ENCODE measurements at regions not wholly inside any gene's neighbourhood (a gene's known extent, or its start where the extent isn't known, plus 50 kb on each side); places are given as distances from the start of the nearest gene placed in this dataset.

DNA sequence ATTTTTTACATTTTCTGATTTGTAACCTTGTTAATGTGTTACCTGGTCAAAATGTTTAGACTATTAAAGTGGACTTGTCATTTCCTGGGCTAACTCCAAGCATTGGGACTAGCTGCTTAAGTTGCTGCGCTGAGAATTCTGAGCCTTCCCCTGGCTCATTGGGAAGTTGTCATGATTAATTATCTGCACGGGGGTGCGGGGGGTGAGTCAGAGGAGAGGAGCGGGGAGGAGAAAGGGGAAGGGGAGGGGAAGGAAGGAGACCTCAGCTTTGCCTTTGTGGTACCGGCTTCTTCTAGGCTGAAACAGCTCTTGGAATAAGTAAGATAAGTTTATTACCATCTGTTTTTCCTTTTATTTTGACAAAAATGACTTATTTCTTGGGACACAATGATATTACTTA, 52.9 kb upstream of the APCDD1 start (continued):
- TF ChIP-seq, protein P1, sequence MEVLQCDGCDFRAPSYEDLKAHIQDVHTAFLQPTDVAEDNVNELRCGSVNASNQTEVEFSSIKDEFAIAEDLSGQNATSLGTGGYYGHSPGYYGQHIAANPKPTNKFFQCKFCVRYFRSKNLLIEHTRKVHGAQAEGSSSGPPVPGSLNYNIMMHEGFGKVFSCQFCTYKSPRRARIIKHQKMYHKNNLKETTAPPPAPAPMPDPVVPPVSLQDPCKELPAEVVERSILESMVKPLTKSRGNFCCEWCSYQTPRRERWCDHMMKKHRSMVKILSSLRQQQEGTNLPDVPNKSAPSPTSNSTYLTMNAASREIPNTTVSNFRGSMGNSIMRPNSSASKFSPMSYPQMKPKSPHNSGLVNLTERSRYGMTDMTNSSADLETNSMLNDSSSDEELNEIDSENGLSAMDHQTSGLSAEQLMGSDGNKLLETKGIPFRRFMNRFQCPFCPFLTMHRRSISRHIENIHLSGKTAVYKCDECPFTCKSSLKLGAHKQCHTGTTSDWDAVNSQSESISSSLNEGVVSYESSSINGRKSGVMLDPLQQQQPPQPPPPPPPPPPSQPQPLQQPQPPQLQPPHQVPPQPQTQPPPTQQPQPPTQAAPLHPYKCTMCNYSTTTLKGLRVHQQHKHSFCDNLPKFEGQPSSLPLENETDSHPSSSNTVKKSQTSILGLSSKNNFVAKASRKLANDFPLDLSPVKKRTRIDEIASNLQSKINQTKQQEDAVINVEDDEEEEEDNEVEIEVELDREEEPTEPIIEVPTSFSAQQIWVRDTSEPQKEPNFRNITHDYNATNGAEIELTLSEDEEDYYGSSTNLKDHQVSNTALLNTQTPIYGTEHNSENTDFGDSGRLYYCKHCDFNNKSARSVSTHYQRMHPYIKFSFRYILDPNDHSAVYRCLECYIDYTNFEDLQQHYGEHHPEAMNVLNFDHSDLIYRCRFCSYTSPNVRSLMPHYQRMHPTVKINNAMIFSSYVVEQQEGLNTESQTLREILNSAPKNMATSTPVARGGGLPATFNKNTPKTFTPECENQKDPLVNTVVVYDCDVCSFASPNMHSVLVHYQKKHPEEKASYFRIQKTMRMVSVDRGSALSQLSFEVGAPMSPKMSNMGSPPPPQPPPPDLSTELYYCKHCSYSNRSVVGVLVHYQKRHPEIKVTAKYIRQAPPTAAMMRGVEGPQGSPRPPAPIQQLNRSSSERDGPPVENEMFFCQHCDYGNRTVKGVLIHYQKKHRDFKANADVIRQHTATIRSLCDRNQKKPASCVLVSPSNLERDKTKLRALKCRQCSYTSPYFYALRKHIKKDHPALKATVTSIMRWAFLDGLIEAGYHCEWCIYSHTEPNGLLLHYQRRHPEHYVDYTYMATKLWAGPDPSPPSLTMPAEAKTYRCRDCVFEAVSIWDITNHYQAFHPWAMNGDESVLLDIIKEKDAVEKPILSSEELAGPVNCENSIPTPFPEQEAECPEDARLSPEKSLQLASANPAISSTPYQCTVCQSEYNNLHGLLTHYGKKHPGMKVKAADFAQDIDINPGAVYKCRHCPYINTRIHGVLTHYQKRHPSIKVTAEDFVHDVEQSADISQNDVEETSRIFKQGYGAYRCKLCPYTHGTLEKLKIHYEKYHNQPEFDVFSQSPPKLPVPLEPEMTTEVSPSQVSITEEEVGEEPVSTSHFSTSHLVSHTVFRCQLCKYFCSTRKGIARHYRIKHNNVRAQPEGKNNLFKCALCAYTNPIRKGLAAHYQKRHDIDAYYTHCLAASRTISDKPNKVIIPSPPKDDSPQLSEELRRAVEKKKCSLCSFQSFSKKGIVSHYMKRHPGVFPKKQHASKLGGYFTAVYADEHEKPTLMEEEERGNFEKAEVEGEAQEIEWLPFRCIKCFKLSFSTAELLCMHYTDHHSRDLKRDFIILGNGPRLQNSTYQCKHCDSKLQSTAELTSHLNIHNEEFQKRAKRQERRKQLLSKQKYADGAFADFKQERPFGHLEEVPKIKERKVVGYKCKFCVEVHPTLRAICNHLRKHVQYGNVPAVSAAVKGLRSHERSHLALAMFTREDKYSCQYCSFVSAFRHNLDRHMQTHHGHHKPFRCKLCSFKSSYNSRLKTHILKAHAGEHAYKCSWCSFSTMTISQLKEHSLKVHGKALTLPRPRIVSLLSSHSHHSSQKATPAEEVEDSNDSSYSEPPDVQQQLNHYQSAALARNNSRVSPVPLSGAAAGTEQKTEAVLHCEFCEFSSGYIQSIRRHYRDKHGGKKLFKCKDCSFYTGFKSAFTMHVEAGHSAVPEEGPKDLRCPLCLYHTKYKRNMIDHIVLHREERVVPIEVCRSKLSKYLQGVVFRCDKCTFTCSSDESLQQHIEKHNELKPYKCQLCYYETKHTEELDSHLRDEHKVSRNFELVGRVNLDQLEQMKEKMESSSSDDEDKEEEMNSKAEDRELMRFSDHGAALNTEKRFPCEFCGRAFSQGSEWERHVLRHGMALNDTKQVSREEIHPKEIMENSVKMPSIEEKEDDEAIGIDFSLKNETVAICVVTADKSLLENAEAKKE (CRISPR knock-in tag; IDR thresholded peaks at IDR 0.05), result no peak
- TF ChIP-seq, protein P2, sequence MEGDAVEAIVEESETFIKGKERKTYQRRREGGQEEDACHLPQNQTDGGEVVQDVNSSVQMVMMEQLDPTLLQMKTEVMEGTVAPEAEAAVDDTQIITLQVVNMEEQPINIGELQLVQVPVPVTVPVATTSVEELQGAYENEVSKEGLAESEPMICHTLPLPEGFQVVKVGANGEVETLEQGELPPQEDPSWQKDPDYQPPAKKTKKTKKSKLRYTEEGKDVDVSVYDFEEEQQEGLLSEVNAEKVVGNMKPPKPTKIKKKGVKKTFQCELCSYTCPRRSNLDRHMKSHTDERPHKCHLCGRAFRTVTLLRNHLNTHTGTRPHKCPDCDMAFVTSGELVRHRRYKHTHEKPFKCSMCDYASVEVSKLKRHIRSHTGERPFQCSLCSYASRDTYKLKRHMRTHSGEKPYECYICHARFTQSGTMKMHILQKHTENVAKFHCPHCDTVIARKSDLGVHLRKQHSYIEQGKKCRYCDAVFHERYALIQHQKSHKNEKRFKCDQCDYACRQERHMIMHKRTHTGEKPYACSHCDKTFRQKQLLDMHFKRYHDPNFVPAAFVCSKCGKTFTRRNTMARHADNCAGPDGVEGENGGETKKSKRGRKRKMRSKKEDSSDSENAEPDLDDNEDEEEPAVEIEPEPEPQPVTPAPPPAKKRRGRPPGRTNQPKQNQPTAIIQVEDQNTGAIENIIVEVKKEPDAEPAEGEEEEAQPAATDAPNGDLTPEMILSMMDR (conservative IDR thresholded peaks at IDR 0.05; ENCODE audit: low read depth in 2 of 2), result no peak
- TF ChIP-seq ZNF114 (CRISPR knock-in tag; IDR thresholded peaks at IDR 0.05) (no peak), EZH2phosphoT487 (IDR thresholded peaks at IDR 0.05; ENCODE audit: unreplicated experiment) (no peak), ZNF331 (CRISPR knock-in tag; IDR thresholded peaks at IDR 0.05; ENCODE audit: low read depth) (no peak)
- TF ChIP-seq, protein P3, sequence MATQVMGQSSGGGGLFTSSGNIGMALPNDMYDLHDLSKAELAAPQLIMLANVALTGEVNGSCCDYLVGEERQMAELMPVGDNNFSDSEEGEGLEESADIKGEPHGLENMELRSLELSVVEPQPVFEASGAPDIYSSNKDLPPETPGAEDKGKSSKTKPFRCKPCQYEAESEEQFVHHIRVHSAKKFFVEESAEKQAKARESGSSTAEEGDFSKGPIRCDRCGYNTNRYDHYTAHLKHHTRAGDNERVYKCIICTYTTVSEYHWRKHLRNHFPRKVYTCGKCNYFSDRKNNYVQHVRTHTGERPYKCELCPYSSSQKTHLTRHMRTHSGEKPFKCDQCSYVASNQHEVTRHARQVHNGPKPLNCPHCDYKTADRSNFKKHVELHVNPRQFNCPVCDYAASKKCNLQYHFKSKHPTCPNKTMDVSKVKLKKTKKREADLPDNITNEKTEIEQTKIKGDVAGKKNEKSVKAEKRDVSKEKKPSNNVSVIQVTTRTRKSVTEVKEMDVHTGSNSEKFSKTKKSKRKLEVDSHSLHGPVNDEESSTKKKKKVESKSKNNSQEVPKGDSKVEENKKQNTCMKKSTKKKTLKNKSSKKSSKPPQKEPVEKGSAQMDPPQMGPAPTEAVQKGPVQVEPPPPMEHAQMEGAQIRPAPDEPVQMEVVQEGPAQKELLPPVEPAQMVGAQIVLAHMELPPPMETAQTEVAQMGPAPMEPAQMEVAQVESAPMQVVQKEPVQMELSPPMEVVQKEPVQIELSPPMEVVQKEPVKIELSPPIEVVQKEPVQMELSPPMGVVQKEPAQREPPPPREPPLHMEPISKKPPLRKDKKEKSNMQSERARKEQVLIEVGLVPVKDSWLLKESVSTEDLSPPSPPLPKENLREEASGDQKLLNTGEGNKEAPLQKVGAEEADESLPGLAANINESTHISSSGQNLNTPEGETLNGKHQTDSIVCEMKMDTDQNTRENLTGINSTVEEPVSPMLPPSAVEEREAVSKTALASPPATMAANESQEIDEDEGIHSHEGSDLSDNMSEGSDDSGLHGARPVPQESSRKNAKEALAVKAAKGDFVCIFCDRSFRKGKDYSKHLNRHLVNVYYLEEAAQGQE (IDR thresholded peaks at IDR 0.05; ENCODE audit: unreplicated experiment), result no peak
